PC-9 (cell line): ENCODE measurements at regions not wholly inside any gene's neighbourhood (a gene's known extent, or its start where the extent isn't known, plus 50 kb on each side); places are given as distances from the start of the nearest gene placed in this dataset.
"Not testable (repeated sequence)": the region's sequence is repeated elsewhere in the genome, so short reads cannot be mapped to it uniquely, and the experiment has no call there.

Experiments used
- BruUV-seq: library from RNA; stranded (reverse); fragments of 400-500 nt; replicated peaks from 2 replicates; lab custom pipeline; 2021; lab: Mats Ljungman, UMichigan
- CTCF ChIA-PET: fragments of 300-600 bp; sonication (Branson Sonifier 250); formaldehyde crosslinking; loops from one replicate; lab custom pipeline; 2022; ENCODE audit warnings: antibody characterized with exemption; lab: Charles Lee
- POLR2A ChIA-PET: fragments of 300-600 bp; sonication (Branson Sonifier 250); formaldehyde crosslinking; loops from one replicate; lab custom pipeline; 2022; ENCODE audit warnings: antibody characterized with exemption; ENCODE audit not compliant: unreplicated experiment; lab: Charles Lee
- DNase-seq, 2 experiments: peaks; one replicate each; pipeline versions ENCODE4 v3.0.0 to v3.0.0-alpha.2; 2015 to 2022; ENCODE audit warnings: mixed read lengths in 1 of 2
- H2AFZ ChIP-seq: fragments of 200-600 bp; sonication (generic); 2 replicates; pipeline ENCODE4 v1.8.1; 2017; ENCODE audit warnings: antibody characterized with exemption
- H3F3A ChIP-seq: fragments of 200-600 bp; sonication (generic); 2 replicates; pipeline ENCODE4 v1.8.1; 2017; ENCODE audit warnings: antibody characterized with exemption, mild to moderate bottlenecking, low read depth; ENCODE audit not compliant: insufficient read depth
- H3K27ac ChIP-seq: fragments of 200-600 bp; sonication (generic); 2 replicates; pipeline ENCODE4 v1.6.1; 2016; ENCODE audit warnings: mixed run types
- H3K27me3 ChIP-seq: fragments of 200-600 bp; sonication (generic); 2 replicates; pipeline ENCODE4 v1.6.1; 2016; ENCODE audit warnings: low read depth, mixed run types; ENCODE audit not compliant: insufficient read depth
- H3K36me3 ChIP-seq: fragments of 200-600 bp; sonication (generic); 2 replicates; pipeline ENCODE4 v1.6.1; 2016; ENCODE audit warnings: low read depth, mixed run types
- H3K4me1 ChIP-seq: fragments of 200-600 bp; sonication (generic); replicated peaks from 2 replicates; pipeline ENCODE4 v1.6.1; 2016; ENCODE audit warnings: mixed run types; ENCODE audit not compliant: insufficient read depth
- H3K4me2 ChIP-seq: fragments of 200-600 bp; sonication (generic); 2 replicates; pipeline ENCODE4 v1.6.1; 2017; ENCODE audit warnings: mixed run types
- H3K4me3 ChIP-seq: fragments of 200-600 bp; sonication (generic); 2 replicates; pipeline ENCODE4 v1.6.1; 2016; ENCODE audit warnings: mixed run types
- H3K79me2 ChIP-seq: fragments of 200-600 bp; sonication (generic); 2 replicates; pipeline ENCODE4 v1.6.1; 2017; ENCODE audit warnings: low read depth, mixed run types
- H3K9me2 ChIP-seq: fragments of 200-600 bp; sonication (generic); 2 replicates; pipeline ENCODE4 v1.8.1; 2017; ENCODE audit warnings: mild to moderate bottlenecking; ENCODE audit not compliant: insufficient read depth
- H3K9me3 ChIP-seq: fragments of 200-600 bp; sonication (generic); 2 replicates; pipeline ENCODE4 v1.8.1; 2016; ENCODE audit warnings: low read depth; ENCODE audit not compliant: insufficient read depth
- H4K20me1 ChIP-seq: fragments of 200-600 bp; sonication (generic); 2 replicates; pipeline ENCODE4 v1.8.1; 2017; ENCODE audit not compliant: insufficient read depth
- CTCF ChIP-seq: fragments of 200-600 bp; sonication (generic); conservative IDR thresholded peaks from 2 replicates; pipeline ENCODE4 v1.6.1; 2017; ENCODE audit warnings: mixed run types, antibody characterized with exemption, mild to moderate bottlenecking, moderate library complexity
- EZH2 ChIP-seq: fragments of 200-600 bp; sonication (generic); IDR thresholded peaks from 2 replicates; pipeline ENCODE4 v1.8.0; 2017; ENCODE audit warnings: antibody characterized with exemption, low read depth
- intact Hi-C: fragments of 100-400 bp; cut with micrococcal nuclease; formaldehyde crosslinking; loops from one replicate; pipeline ENCODE4 v1.10.0; 2022; ENCODE audit not compliant: unreplicated experiment

GRCh38 chr16:63776034-63776433 lies 1345.8 kb downstream of the CDH11 start:
- Histone ChIP-seq H3K27ac (no peak overlapping the region), H2AFZ (no peak overlapping the region), H3K4me1 (no peaks in the 10 kb centered on the region), H4K20me1 (peaks cover 4% of the 10 kb centered on the region; the same call in 1 of the 2 replicates), H3K36me3 (no peaks in the 10 kb centered on the region), H3K79me2 (no peaks in the 10 kb centered on the region), H3K9me2 (no peaks in the 10 kb centered on the region), H3F3A (no peaks in the 10 kb centered on the region), H3K4me2 (no peak overlapping the region), H3K4me3 (no peak overlapping the region), H3K27me3 (no peaks in the 10 kb centered on the region; the same call in 1 of the 2 replicates), H3K9me3 (no peaks in the 10 kb centered on the region)
- intact Hi-C loops = no loop called here
- no TSS peak for BruUV-seq
- POLR2A ChIA-PET = no interaction called here
- CTCF ChIA-PET = no interaction called here
- DNase-seq = no peak
- TF ChIP-seq CTCF = no peak
- TF ChIP-seq EZH2 = no peak

DNA sequence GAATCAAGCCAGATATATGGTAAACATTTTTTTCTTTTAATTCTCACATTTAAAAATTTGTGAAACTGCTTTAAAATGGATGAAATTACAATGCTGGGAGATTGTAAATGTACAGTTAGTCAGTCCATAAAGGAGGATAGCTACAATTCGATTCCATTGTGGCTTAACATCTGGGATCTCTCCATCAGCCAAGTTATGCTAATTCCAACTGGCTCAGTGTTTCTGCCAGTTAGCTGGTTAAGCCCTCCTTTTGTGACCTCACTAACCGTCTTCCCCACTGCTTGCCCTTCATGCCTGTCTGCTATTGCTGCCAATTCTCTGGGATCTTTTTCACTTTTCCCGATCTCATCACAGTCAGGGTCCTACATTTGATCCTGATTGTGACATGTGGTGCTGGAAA lies 1347.6 kb downstream of the CDH11 start:
- H2AFZ ChIP-seq = no peak overlapping the region
- DNase-seq = no peak
- H3K27ac ChIP-seq = no peak overlapping the region
- H3K9me2 ChIP-seq = no peaks in the 10 kb centered on the region
- no peak for TF ChIP-seq EZH2
- no peak for TF ChIP-seq CTCF
- H3K4me2 ChIP-seq = no peak overlapping the region
- H3K27me3 ChIP-seq = no peaks in the 10 kb centered on the region; the same call in 1 of the 2 replicates
- H3K4me3 ChIP-seq = no peak overlapping the region
- no peaks in the 10 kb centered on the region for H3K4me1 ChIP-seq
- H3F3A ChIP-seq = no peaks in the 10 kb centered on the region
- ChIA-PET POLR2A (no interaction called here), CTCF (no interaction called here)
- H3K36me3 ChIP-seq = no peaks in the 10 kb centered on the region
- BruUV-seq = no TSS peak
- H3K9me3 ChIP-seq = no peaks in the 10 kb centered on the region
- H3K79me2 ChIP-seq = no peaks in the 10 kb centered on the region
- intact Hi-C loops = no loop called here
- H4K20me1 ChIP-seq = peaks cover 4% of the 10 kb centered on the region; the same call in 1 of the 2 replicates

DNA sequence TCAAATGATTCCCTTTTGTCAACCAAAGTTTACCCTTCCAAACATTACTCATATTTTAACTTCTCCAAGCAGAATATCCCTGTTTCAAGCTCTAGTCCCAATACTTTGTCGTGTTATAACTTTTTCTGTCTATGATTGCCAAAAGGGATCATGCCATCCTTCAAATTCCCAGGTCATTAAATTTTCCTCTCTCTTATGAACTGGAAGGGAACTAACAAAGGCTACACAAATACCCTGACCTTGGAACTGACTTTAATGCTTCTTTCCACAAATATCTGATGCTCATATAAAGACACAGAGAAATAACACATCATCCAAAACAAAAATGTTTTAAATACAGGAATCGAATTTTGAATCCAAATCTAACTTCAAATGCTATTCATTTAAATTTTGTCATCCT lies 1352.7 kb downstream of the CDH11 start:
- Histone ChIP-seq H3K4me3 (no peak overlapping the region), H4K20me1 (no peaks in the 10 kb centered on the region), H3K27me3 (no peaks in the 10 kb centered on the region; the same call in 1 of the 2 replicates), H3F3A (no peaks in the 10 kb centered on the region), H3K4me2 (no peak overlapping the region), H3K9me3 (no peaks in the 10 kb centered on the region), H3K36me3 (no peaks in the 10 kb centered on the region), H3K4me1 (no peaks in the 10 kb centered on the region), H3K9me2 (no peaks in the 10 kb centered on the region), H3K27ac (no peak overlapping the region), H2AFZ (no peak overlapping the region), H3K79me2 (no peaks in the 10 kb centered on the region)
- ChIA-PET CTCF (no interaction called here), POLR2A (no interaction called here)
- BruUV-seq = no TSS peak
- TF ChIP-seq CTCF = no peak
- TF ChIP-seq EZH2 = no peak
- intact Hi-C loops = no loop called here
- DNase-seq = no peak

- DNase-seq, CTCF ChIA-PET, POLR2A ChIA-PET, BruUV-seq, H2AFZ ChIP-seq, H3K27me3 ChIP-seq, H3K79me2 ChIP-seq, H4K20me1 ChIP-seq, H3K9me2 ChIP-seq, H3K36me3 ChIP-seq, H3K9me3 ChIP-seq, H3K27ac ChIP-seq, intact Hi-C loops, H3F3A ChIP-seq, H3K4me2 ChIP-seq, H3K4me3 ChIP-seq, H3K4me1 ChIP-seq: not testable (repeated sequence)
Observed at GRCh38 chr16:63760246-63760645, 1361.6 kb downstream of the CDH11 start.
